Adrenal gland (tissue), 5 donors: ENCODE measurements at regions not wholly inside any gene's neighbourhood (a gene's known extent, or its start where the extent isn't known, plus 50 kb on each side); places are given as distances from the start of the nearest gene placed in this dataset.

Source experiments
- POLR2A ChIP-seq, 2 donors: fragments of 450-650 bp; IDR thresholded peaks; one replicate each; pipeline ENCODE4 v1.6.1; 2017; ENCODE audit warnings: antibody characterized with exemption in 2 of 2, mild to moderate bottlenecking in 2 of 2, moderate library complexity in 1 of 2
- TF ChIP-seq, protein P1 (sequence below), 6 experiments: fragments of 450-650 bp in 4 of 6; fragments of 200-600 bp in 2 of 6; sonication (generic) in 1 of 6; IDR thresholded peaks; 1 replicate in 5 of 6; 2 replicates in 1 of 6; pipeline versions ENCODE4 v1.5.1 to v1.8.0; 2016 to 2021; ENCODE audit warnings: antibody characterized with exemption in 6 of 6, mild to moderate bottlenecking in 2 of 6, moderate library complexity in 1 of 6
- donor health status: DM: no; HTN: no; CAD: no.

DNA sequence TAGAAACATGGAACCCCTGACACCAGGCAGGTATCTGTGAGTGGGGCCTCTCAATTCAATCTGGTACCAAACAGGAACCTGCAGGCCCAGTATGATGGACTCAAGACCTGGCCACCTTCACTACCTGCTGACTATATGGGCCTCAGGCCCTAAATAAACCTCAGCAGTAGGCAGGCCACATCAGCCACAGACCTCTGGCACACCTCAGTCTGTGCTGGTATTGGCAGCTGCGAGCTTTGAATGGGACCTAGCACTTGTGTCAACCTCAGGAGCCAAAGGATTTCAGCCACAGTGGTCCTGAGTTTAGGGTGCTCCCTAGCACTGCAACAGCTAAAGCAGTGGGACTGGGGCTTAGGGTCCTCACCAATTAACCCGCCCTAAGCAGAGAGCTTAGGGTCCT is 325.5 kb downstream of the ZNF608 start:
- TF ChIP-seq, protein P1, sequence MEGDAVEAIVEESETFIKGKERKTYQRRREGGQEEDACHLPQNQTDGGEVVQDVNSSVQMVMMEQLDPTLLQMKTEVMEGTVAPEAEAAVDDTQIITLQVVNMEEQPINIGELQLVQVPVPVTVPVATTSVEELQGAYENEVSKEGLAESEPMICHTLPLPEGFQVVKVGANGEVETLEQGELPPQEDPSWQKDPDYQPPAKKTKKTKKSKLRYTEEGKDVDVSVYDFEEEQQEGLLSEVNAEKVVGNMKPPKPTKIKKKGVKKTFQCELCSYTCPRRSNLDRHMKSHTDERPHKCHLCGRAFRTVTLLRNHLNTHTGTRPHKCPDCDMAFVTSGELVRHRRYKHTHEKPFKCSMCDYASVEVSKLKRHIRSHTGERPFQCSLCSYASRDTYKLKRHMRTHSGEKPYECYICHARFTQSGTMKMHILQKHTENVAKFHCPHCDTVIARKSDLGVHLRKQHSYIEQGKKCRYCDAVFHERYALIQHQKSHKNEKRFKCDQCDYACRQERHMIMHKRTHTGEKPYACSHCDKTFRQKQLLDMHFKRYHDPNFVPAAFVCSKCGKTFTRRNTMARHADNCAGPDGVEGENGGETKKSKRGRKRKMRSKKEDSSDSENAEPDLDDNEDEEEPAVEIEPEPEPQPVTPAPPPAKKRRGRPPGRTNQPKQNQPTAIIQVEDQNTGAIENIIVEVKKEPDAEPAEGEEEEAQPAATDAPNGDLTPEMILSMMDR (IDR thresholded peaks at IDR 0.05) = no peak
- no peak for TF ChIP-seq POLR2A (IDR thresholded peaks at IDR 0.05)
